ENCODE measurements at regions not wholly inside any gene's neighbourhood (a gene's known extent, or its start where the extent isn't known, plus 50 kb on each side); places are given as distances from the start of the nearest gene placed in this dataset.

DNA sequence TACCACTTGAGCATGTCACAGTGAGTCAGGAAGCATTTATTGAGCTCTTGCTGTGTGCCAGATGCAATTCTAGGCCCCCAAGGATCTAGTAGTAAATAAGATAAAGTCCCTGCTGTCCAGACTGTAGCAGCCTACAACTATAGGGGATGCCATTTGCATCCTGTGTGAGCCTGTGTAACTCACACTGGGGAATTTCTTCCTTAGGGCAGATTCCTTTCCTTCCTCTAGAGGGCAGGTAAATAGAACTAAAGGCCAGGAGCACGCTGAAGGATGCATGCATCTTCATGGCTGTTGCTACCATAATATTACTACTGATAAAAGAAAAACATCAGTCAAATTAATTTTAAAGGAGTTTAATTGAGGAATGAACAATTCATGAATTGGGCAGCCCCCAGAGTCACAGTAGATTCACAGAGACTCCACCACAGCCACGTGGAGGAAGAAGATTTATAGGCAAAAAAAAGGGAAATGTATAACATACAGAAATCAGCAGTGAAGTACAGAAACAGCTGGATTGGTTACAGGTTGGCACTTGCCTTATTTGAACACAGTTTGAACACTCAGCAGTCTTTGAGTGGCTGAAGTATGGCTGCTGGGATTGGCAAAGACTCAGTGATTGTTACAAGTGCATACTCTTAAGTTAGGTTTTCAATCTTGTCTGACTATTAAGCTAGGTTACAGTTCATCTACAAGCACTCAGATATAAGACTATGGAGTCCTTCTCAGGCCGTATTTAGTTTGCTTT, 98.9 kb downstream of the ACTL7B start:
- TF ChIP-seq POLR2A (IDR thresholded peaks at IDR 0.05) (no peak), EP300 (IDR thresholded peaks at IDR 0.05) (no peak)
- TF ChIP-seq, protein P1, sequence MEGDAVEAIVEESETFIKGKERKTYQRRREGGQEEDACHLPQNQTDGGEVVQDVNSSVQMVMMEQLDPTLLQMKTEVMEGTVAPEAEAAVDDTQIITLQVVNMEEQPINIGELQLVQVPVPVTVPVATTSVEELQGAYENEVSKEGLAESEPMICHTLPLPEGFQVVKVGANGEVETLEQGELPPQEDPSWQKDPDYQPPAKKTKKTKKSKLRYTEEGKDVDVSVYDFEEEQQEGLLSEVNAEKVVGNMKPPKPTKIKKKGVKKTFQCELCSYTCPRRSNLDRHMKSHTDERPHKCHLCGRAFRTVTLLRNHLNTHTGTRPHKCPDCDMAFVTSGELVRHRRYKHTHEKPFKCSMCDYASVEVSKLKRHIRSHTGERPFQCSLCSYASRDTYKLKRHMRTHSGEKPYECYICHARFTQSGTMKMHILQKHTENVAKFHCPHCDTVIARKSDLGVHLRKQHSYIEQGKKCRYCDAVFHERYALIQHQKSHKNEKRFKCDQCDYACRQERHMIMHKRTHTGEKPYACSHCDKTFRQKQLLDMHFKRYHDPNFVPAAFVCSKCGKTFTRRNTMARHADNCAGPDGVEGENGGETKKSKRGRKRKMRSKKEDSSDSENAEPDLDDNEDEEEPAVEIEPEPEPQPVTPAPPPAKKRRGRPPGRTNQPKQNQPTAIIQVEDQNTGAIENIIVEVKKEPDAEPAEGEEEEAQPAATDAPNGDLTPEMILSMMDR (IDR thresholded peaks at IDR 0.05): no peak
